CD14-positive monocyte (primary cell): ENCODE measurements at regions not wholly inside any gene's neighbourhood (a gene's known extent, or its start where the extent isn't known, plus 50 kb on each side); places are given as distances from the start of the nearest gene placed in this dataset.

Source experiments
- DNase-seq, 3 donors: peaks; one replicate each; pipeline ENCODE4 v3.0.0-alpha.2; 2011 to 2022
- H2AFZ ChIP-seq: 2 replicates; pipeline ENCODE4 v1.6.0; 2012; ENCODE audit warnings: mild to moderate bottlenecking, low read depth, low read length, inconsistent platforms; ENCODE audit not compliant: insufficient read depth, poor library complexity, severe bottlenecking
- H3K27ac ChIP-seq, 2 donors: 1 replicate in 1 of 2; 2 replicates in 1 of 2; pipeline ENCODE4 v1.5.1; 2012 to 2013; ENCODE audit warnings: low read length in 2 of 2, control low read depth in 1 of 2, inconsistent platforms in 1 of 2, low read depth in 1 of 2, mild to moderate bottlenecking in 1 of 2
- H3K27me3 ChIP-seq, 2 donors: one replicate each; pipeline versions ENCODE4 v1.6.0 to v1.6.1; 2011 to 2013; ENCODE audit warnings: low read length in 2 of 2; ENCODE audit not compliant: control insufficient read depth in 2 of 2, insufficient read depth in 2 of 2
- H3K36me3 ChIP-seq, 2 donors: replicated peaks in 1 of 2; 1 replicate in 1 of 2; 2 replicates in 1 of 2; pipeline versions ENCODE4 v1.5.1 to v1.6.1; 2012 to 2013; ENCODE audit warnings: low read length in 2 of 2, control low read depth in 1 of 2, inconsistent platforms in 1 of 2, mild to moderate bottlenecking in 1 of 2; ENCODE audit not compliant: insufficient read depth in 2 of 2, control insufficient read depth in 1 of 2
- H3K4me1 ChIP-seq, 2 donors: 1 replicate in 1 of 2; 2 replicates in 1 of 2; pipeline versions ENCODE4 v1.5.1 to v1.6.1; 2012 to 2013; ENCODE audit warnings: low read length in 2 of 2, control low read depth in 1 of 2, inconsistent platforms in 1 of 2, mild to moderate bottlenecking in 1 of 2, moderate library complexity in 1 of 2; ENCODE audit not compliant: insufficient read depth in 2 of 2, control insufficient read depth in 1 of 2
- H3K4me2 ChIP-seq: replicated peaks from 2 replicates; pipeline ENCODE3; 2012; ENCODE audit warnings: low read length, moderate library complexity, mild to moderate bottlenecking; ENCODE audit not compliant: poor library complexity, severe bottlenecking; ENCODE audit errors: extremely low read depth
- H3K4me3 ChIP-seq, 3 experiments: fragments of 200-600 bp in 1 of 3; sonication (generic) in 1 of 3; replicated peaks in 1 of 3; 1 replicate in 2 of 3; 2 replicates in 1 of 3; pipeline ENCODE4 v1.5.1; 2011 to 2013; ENCODE audit warnings: low read length in 3 of 3, mild to moderate bottlenecking in 3 of 3, control low read depth in 2 of 3, low read depth in 2 of 3, inconsistent platforms in 1 of 3, moderate library complexity in 1 of 3
- H3K79me2 ChIP-seq: 2 replicates; pipeline ENCODE4 v1.6.0; 2012; ENCODE audit warnings: mild to moderate bottlenecking, control low read depth, inconsistent platforms, low read length, moderate library complexity; ENCODE audit not compliant: insufficient read depth
- H3K9ac ChIP-seq: 2 replicates; pipeline ENCODE4 v1.6.0; 2017; ENCODE audit warnings: low read length, mild to moderate bottlenecking; ENCODE audit not compliant: insufficient read depth, poor library complexity, severe bottlenecking
- H3K9me3 ChIP-seq, 2 donors: replicated peaks in 1 of 2; 1 replicate in 1 of 2; 2 replicates in 1 of 2; pipeline versions ENCODE4 v1.5.1 to v1.6.1; 2012 to 2013; ENCODE audit warnings: low read length in 2 of 2, control low read depth in 1 of 2; ENCODE audit not compliant: control insufficient read depth in 1 of 2, insufficient read depth in 1 of 2
- H4K20me1 ChIP-seq: 2 replicates; pipeline ENCODE4 v1.6.0; 2012; ENCODE audit warnings: mild to moderate bottlenecking, low read length, control low read depth, moderate library complexity; ENCODE audit not compliant: insufficient read depth
- H3K27ac Mint-ChIP-seq, 7 donors: one replicate each; pipeline ENCODE4 v1.8.0; 2020; ENCODE audit warnings: mild to moderate bottlenecking in 7 of 7, mixed read lengths in 7 of 7, moderate library complexity in 6 of 7, inconsistent platforms in 2 of 7
- H3K27me3 Mint-ChIP-seq, 3 donors: one replicate each; pipeline ENCODE4 v1.8.0; 2021 to 2022; ENCODE audit warnings: low read depth in 3 of 3, mild to moderate bottlenecking in 3 of 3, mixed read lengths in 3 of 3, moderate library complexity in 3 of 3, inconsistent platforms in 1 of 3
- H3K36me3 Mint-ChIP-seq, 2 donors: one replicate each; pipeline ENCODE4 v1.8.0; 2020; ENCODE audit warnings: mixed read lengths in 2 of 2, inconsistent platforms in 1 of 2, mild to moderate bottlenecking in 1 of 2
- H3K4me1 Mint-ChIP-seq: one replicate; pipeline ENCODE4 v1.8.0; 2020; ENCODE audit warnings: mild to moderate bottlenecking, mixed read lengths
- H3K4me3 Mint-ChIP-seq, 2 donors: one replicate each; pipeline ENCODE4 v1.8.0; 2020; ENCODE audit warnings: mild to moderate bottlenecking in 2 of 2, mixed read lengths in 2 of 2, moderate library complexity in 1 of 2
- H3K9me3 Mint-ChIP-seq, 7 donors: one replicate each; pipeline ENCODE4 v1.8.0; 2020 to 2022; ENCODE audit warnings: mixed read lengths in 7 of 7, mild to moderate bottlenecking in 6 of 7, moderate library complexity in 6 of 7, inconsistent platforms in 2 of 7
- CTCF ChIP-seq: fragments of 200-600 bp; IDR thresholded peaks from one replicate; pipeline ENCODE4 v1.8.0; 2022; ENCODE audit warnings: antibody characterized with exemption, mild to moderate bottlenecking
- WGBS: methylation state at CpG from one replicate; pipeline ENCODE4 v1.1.5; 2013; ENCODE audit warnings: missing lambda C conversion rate; ENCODE audit not compliant: insufficient coverage; 5-methylcytosine and 5-hydroxymethylcytosine counted together
- intact Hi-C, 2 donors: fragments of 100-400 bp; cut with micrococcal nuclease; formaldehyde crosslinking; loops; one replicate each; pipeline versions ENCODE4 v1.15.0 to v1.15.1; 2023

GRCh38 chr2:52632543-52632942 lies 1135.1 kb upstream of the CHAC2 start:
- WGBS: 97% methylated on average over 3 of the region's 6 CpGs
- intact Hi-C loops: no loop called here
- Histone ChIP-seq H3K36me3 (no peaks in the 10 kb centered on the region), H3K4me3 (no peak overlapping the region), H4K20me1 (no peaks in the 10 kb centered on the region), H3K9me3 (peaks cover 17 to 33% of the 10 kb centered on the region in 2 donors), H3K27ac (no peak overlapping the region), H3K4me2 (no peak overlapping the region), H3K79me2 (no peaks in the 10 kb centered on the region), H3K9ac (no peak overlapping the region), H3K4me1 (no peaks in the 10 kb centered on the region), H2AFZ (no peak overlapping the region), H3K27me3 (no peaks in the 10 kb centered on the region)
- TF ChIP-seq CTCF: no peak
- H3K9me3 Mint-ChIP-seq: peaks cover 4 to 33% (median 14%) of the 10 kb centered on the region in 7 donors
- no peak overlapping the region for H3K27ac Mint-ChIP-seq
- no peak overlapping the region for H3K4me3 Mint-ChIP-seq
- H3K36me3 Mint-ChIP-seq: no peaks in the 10 kb centered on the region
- no peaks in the 10 kb centered on the region for H3K4me1 Mint-ChIP-seq
- H3K27me3 Mint-ChIP-seq: peaks cover 0 to 4% (median 0%) of the 10 kb centered on the region in 3 donors
- DNase-seq: no peak

- H3K9me3 Mint-ChIP-seq: peaks cover 4 to 30% (median 13%) of the 10 kb centered on the region in 7 donors
- H3K27me3 ChIP-seq: no peaks in the 10 kb centered on the region
- H3K4me2 ChIP-seq: no peak overlapping the region
- H2AFZ ChIP-seq: no peak overlapping the region
- H3K79me2 ChIP-seq: no peaks in the 10 kb centered on the region
- no peak overlapping the region for H3K27ac ChIP-seq
- intact Hi-C loops: no loop called here
- WGBS: 89% methylated on average over 10 of the region's 11 CpGs
- H3K4me3 ChIP-seq: no peak overlapping the region
- H4K20me1 ChIP-seq: no peaks in the 10 kb centered on the region
- H3K36me3 Mint-ChIP-seq: no peaks in the 10 kb centered on the region
- no peaks in the 10 kb centered on the region for H3K36me3 ChIP-seq
- H3K4me1 ChIP-seq: no peaks in the 10 kb centered on the region
- H3K4me1 Mint-ChIP-seq: no peaks in the 10 kb centered on the region
- no peak overlapping the region for H3K9ac ChIP-seq
- TF ChIP-seq CTCF: no peak
- peaks cover 17 to 34% of the 10 kb centered on the region in 2 donors for H3K9me3 ChIP-seq
- no peak overlapping the region for H3K27ac Mint-ChIP-seq
- DNase-seq: no peak
- H3K27me3 Mint-ChIP-seq: peaks cover 0 to 4% (median 0%) of the 10 kb centered on the region in 3 donors
- no peak overlapping the region for H3K4me3 Mint-ChIP-seq
Observed at GRCh38 chr2:52629944-52630343, 1137.7 kb upstream of the CHAC2 start.
